ENCODE measurements at regions not wholly inside any gene's neighbourhood (a gene's known extent, or its start where the extent isn't known, plus 50 kb on each side); places are given as distances from the start of the nearest gene placed in this dataset.

DNA sequence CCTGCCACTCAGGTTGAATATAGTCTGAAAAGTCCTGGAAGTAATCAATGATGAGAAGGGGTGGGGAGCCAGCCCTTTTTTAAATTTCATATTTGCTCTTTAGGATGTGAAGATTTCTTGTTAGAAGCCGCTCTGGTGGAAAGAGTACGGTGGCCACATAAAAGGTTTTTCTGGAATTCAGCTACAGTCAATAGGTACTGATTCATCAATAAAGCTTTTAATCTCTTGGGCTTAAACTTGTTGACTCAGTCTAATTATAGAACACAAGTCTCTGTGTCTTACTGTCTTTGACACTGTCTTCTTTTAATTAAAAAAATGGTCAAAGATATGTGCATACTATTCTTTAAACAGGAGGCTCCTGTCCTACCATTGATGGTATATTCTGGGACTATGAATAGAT lies 99.9 kb upstream of the TP63 start:
- no peak for DNase-seq (ENCODE audit: low read depth)
- H3K4me3 ChIP-seq (ENCODE audit: control insufficient read depth, low read depth, low read length): no peak overlapping the region
- TF ChIP-seq, protein P1, sequence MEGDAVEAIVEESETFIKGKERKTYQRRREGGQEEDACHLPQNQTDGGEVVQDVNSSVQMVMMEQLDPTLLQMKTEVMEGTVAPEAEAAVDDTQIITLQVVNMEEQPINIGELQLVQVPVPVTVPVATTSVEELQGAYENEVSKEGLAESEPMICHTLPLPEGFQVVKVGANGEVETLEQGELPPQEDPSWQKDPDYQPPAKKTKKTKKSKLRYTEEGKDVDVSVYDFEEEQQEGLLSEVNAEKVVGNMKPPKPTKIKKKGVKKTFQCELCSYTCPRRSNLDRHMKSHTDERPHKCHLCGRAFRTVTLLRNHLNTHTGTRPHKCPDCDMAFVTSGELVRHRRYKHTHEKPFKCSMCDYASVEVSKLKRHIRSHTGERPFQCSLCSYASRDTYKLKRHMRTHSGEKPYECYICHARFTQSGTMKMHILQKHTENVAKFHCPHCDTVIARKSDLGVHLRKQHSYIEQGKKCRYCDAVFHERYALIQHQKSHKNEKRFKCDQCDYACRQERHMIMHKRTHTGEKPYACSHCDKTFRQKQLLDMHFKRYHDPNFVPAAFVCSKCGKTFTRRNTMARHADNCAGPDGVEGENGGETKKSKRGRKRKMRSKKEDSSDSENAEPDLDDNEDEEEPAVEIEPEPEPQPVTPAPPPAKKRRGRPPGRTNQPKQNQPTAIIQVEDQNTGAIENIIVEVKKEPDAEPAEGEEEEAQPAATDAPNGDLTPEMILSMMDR (conservative IDR thresholded peaks at IDR 0.05; ENCODE audit: control insufficient read depth, insufficient read depth, low read depth, low read length): no peak

DNA sequence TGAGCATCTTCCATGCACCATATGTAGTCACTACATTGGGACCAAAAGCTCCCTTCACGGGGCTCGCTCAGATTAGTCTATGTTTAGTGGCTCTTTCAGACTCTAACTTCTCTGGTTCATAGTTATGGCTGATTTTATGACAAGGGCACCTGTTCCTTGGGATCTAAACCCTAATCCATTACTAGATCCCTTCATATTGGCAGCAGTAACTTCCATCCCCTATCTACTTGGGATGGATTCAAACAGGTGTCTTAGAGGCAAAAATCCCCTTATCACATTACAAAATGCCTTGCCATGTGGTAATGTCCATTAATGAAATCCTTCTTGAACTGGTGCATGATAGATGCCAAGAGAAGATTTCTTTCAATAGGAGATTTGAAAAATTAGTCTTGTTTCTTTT lies 96.7 kb upstream of the TP63 start:
- TF ChIP-seq, protein P1 (conservative IDR thresholded peaks at IDR 0.05; ENCODE audit: control insufficient read depth, insufficient read depth, low read depth, low read length): no peak
- no peak for DNase-seq (ENCODE audit: low read depth)
- H3K4me3 ChIP-seq (ENCODE audit: control insufficient read depth, low read depth, low read length): no peak overlapping the region

DNA sequence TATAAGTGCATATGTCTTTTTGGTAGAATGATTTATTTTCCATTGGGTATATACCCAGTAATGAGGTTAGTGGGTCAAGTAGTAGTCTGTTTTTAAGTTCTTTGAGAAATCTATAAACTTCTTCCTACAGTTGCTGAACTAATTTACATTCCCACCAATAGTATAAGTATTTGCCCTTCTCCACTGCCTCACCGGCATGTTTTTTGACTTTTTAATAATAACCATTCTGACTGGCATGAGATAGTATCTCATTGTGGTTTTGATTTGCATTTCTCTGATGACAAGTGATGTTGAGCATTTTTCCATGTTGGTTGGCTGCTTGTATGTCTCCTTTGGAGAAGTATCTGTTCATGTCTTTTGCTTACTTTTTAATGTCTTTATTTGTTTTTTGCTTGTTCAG lies 94.1 kb upstream of the TP63 start:
- TF ChIP-seq, protein P1 (conservative IDR thresholded peaks at IDR 0.05; ENCODE audit: control insufficient read depth, insufficient read depth, low read depth, low read length): no peak
- DNase-seq (ENCODE audit: low read depth): no peak
- no peak overlapping the region for H3K4me3 ChIP-seq (ENCODE audit: control insufficient read depth, low read depth, low read length)

DNA sequence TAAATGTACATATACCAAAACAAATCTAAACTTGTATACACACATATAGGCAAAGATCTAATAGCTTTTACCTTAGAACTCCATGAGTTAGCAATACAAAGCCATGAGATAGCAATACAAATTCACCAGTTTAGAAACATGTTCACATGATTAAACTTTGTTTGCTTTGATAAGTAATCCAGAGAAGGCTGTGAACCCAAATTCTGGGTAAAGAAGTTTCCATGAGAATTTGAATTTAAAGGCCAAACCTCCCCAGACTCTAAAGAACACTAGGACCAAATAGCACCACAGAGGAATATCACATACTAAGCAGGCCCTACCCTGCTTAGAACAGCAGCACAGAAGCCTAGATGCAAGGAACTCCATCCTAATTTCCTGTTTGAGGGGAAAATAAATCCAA lies 83.7 kb upstream of the TP63 start:
- no peak for DNase-seq (ENCODE audit: low read depth)
- no peak overlapping the region for H3K4me3 ChIP-seq (ENCODE audit: control insufficient read depth, low read depth, low read length)
- TF ChIP-seq, protein P1 (conservative IDR thresholded peaks at IDR 0.05; ENCODE audit: control insufficient read depth, insufficient read depth, low read depth, low read length): no peak

DNA sequence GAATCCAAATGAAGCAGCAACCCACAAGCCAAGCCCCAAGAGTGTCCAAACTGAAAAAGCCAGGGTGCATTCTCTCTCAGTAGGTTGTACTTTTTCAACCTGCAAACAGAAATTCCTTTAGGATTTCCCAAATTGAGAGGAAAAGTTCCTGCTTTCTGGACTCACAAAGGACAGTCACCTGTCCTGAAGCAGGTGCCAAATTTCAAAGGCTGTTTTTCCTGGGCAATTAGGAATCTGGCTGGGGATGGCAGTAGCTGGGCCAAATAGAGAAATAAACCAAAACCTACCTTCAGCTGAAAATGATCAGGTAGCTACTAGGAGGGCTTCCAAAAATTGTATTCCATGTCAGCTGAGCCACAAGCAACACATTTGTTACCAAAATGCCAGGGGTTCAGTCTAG lies 83.1 kb upstream of the TP63 start:
- no peak overlapping the region for H3K4me3 ChIP-seq (ENCODE audit: control insufficient read depth, low read depth, low read length)
- TF ChIP-seq, protein P1 (conservative IDR thresholded peaks at IDR 0.05; ENCODE audit: control insufficient read depth, insufficient read depth, low read depth, low read length): no peak

DNA sequence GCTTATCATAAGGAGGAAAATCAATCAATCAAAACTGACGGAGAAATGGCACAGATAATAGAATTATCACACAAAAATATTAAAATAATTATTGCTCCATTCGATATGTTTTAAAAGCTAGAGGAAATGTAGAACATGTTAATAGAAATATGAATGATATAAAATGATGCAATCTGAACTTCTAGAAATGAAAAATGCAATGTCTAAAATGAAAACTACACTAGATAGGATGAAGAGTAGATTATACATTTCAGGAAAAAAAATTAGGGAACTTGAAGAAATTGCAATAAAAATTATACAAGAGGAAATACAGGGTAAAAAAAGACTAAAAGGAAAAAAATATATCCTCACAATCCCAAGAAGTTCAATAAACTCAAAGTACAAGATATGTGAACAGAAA lies 80.2 kb upstream of the TP63 start:
- TF ChIP-seq, protein P1 (conservative IDR thresholded peaks at IDR 0.05; ENCODE audit: control insufficient read depth, insufficient read depth, low read depth, low read length): no peak
- no peak for DNase-seq (ENCODE audit: low read depth)
- H3K4me3 ChIP-seq (ENCODE audit: control insufficient read depth, low read depth, low read length): no peak overlapping the region

More for the DNA sequence above, 83.1 kb upstream of the TP63 start:
- DNase-seq (ENCODE audit: low read depth): no peak

DNA sequence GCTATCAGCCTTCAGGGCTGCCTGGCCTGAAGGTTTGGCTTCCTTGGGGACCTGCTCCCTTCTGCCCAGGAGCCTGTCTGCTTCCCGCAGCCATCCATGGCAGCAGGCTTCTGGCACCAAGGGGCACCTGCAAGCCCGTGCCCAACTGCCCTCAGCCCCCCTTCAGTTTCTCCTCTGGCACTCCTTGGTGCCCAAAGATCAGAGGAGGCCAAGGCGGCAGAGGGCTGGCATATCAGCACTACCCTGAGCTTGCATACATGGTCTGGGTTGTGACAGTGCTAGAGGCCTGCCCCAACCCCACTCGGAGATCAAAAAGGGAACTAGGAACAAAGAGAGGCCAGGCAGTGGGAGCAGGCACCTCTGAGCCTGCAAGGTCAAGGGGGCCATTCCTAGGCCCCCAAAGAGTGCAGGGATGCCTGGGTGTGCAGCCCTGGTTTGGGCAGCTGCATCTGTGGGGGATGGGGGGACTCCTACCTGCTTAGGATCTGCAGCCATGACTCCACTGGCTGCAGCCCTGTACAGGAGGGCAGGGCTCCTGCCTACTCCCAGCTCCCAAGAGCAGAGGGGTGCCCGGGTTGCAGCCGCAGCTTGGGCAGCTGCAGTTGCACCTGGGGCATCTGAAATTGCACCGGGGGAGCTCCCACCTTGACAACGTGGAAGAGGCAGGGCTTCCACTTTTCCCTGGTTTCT lies 76.2 kb upstream of the TP63 start:
- TF ChIP-seq, protein P1 (conservative IDR thresholded peaks at IDR 0.05; ENCODE audit: control insufficient read depth, insufficient read depth, low read depth, low read length): no peak
- DNase-seq (ENCODE audit: low read depth): no peak
- H3K4me3 ChIP-seq (ENCODE audit: control insufficient read depth, low read depth, low read length): no peak overlapping the region
